CD4-positive, alpha-beta T cell (primary cell): ENCODE measurements at regions not wholly inside any gene's neighbourhood (a gene's known extent, or its start where the extent isn't known, plus 50 kb on each side); places are given as distances from the start of the nearest gene placed in this dataset.

Experiments used
- ATAC-seq: fragments of 200-7000 bp; cut with Tn5 transposase; one replicate; pipeline ENCODE4 v1.10.0; 2022; ENCODE audit warnings: mild to moderate bottlenecking; ENCODE audit not compliant: poor library complexity
- CTCF ChIA-PET: fragments of 350-600 bp; sonication (Branson Sonifier 250); formaldehyde crosslinking; loops from one replicate; lab custom pipeline; 2021; ENCODE audit warnings: antibody characterized with exemption, inconsistent platforms; lab: Charles Lee
- POLR2A ChIA-PET: fragments of 350-600 bp; sonication (Branson Sonifier 250); formaldehyde crosslinking; loops from one replicate; lab custom pipeline; 2021; ENCODE audit warnings: antibody characterized with exemption, inconsistent platforms; lab: Charles Lee
- DNase-seq, 14 experiments: peaks; one replicate each; pipeline ENCODE4 v3.0.0-alpha.2; 2013 to 2020; ENCODE audit warnings: mixed read lengths in 2 of 14
- H3K27ac ChIP-seq, 2 donors: one replicate each; pipeline versions ENCODE4 v1.5.1 to v1.7.0; 2013; ENCODE audit warnings: low read length in 2 of 2, low read depth in 1 of 2, mild to moderate bottlenecking in 1 of 2
- H3K27me3 ChIP-seq, 2 experiments: 1 replicate in 1 of 2; 2 replicates in 1 of 2; pipeline versions ENCODE4 v1.6.1 to v1.7.0; 2013; ENCODE audit warnings: low read length in 2 of 2, control low read depth in 1 of 2, mild to moderate bottlenecking in 1 of 2, moderate library complexity in 1 of 2; ENCODE audit not compliant: insufficient read depth in 2 of 2, control insufficient read depth in 1 of 2
- H3K36me3 ChIP-seq: one replicate; pipeline ENCODE4 v1.6.1; 2013; ENCODE audit warnings: low read length, control low read depth; ENCODE audit not compliant: insufficient read depth
- H3K4me1 ChIP-seq: one replicate; pipeline ENCODE4 v1.6.1; 2013; ENCODE audit warnings: low read length, control low read depth; ENCODE audit not compliant: insufficient read depth
- H3K4me3 ChIP-seq: one replicate; pipeline ENCODE4 v1.5.1; 2013; ENCODE audit warnings: mild to moderate bottlenecking, low read length, moderate library complexity
- H3K9me3 ChIP-seq, 2 experiments: 1 replicate in 1 of 2; 2 replicates in 1 of 2; pipeline versions ENCODE4 v1.6.1 to v1.7.0; 2013; ENCODE audit warnings: low read length in 2 of 2, mild to moderate bottlenecking in 2 of 2, control low read depth in 1 of 2, moderate library complexity in 1 of 2; ENCODE audit not compliant: control insufficient read depth in 1 of 2, insufficient read depth in 1 of 2
- H3K27ac Mint-ChIP-seq: one replicate; pipeline ENCODE4 v1.8.0; 2020; ENCODE audit warnings: mixed read lengths
- H3K27me3 Mint-ChIP-seq: one replicate; pipeline ENCODE4 v1.8.0; 2021; ENCODE audit warnings: mixed read lengths
- H3K36me3 Mint-ChIP-seq: one replicate; pipeline ENCODE4 v1.8.0; 2021; ENCODE audit warnings: low read depth, mixed read lengths
- H3K4me1 Mint-ChIP-seq: one replicate; pipeline ENCODE4 v1.8.0; 2021; ENCODE audit warnings: low read depth, mixed read lengths
- H3K4me3 Mint-ChIP-seq: one replicate; pipeline ENCODE4 v1.8.0; 2020; ENCODE audit warnings: mild to moderate bottlenecking, mixed read lengths
- H3K9me3 Mint-ChIP-seq: one replicate; pipeline ENCODE4 v1.8.0; 2020; ENCODE audit warnings: mixed read lengths
- intact Hi-C, 2 experiments: fragments of 100-400 bp; cut with DNase I in 1 of 2; cut with micrococcal nuclease in 1 of 2; formaldehyde crosslinking; loops; one replicate each; pipeline versions ENCODE4 v1.15.1 to v1.9.0; 2023 to 2025; cut with DNase I, micrococcal nuclease
- TF ChIP-seq, protein P1 (sequence below): fragments of 200-600 bp; IDR thresholded peaks from one replicate; pipeline ENCODE4 v1.8.0; 2022; ENCODE audit warnings: antibody characterized with exemption, mild to moderate bottlenecking

DNA sequence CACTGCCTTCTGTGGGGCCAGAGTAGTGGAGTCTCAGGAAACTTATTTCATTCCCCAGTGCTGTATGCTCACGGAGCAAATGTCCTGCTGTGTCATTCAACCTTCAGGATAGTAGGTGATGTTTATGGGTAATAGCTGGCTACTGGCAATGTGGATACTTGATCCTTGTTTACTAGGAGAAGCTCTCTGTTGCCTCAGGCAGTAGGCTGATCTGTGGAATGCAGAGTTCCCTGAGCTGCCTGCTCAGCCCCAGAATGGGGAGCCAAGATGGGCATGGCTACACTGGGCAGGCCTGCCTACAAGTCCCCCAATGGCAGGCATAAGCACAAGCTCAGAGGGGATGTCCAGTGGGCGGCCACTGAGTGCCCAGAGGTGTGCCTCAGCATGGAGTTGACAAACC, 323.1 kb upstream of the KCNN2 start:
- CTCF ChIA-PET: no interaction called here
- ATAC-seq (no peak), DNase-seq (no peak)
- Histone ChIP-seq H3K4me3 (no peak overlapping the region), H3K9me3 (no peaks in the 10 kb centered on the region), H3K36me3 (no peaks in the 10 kb centered on the region), H3K27me3 (no peaks in the 10 kb centered on the region), H3K4me1 (no peaks in the 10 kb centered on the region), H3K27ac (no peak overlapping the region)
- TF ChIP-seq, protein P1, sequence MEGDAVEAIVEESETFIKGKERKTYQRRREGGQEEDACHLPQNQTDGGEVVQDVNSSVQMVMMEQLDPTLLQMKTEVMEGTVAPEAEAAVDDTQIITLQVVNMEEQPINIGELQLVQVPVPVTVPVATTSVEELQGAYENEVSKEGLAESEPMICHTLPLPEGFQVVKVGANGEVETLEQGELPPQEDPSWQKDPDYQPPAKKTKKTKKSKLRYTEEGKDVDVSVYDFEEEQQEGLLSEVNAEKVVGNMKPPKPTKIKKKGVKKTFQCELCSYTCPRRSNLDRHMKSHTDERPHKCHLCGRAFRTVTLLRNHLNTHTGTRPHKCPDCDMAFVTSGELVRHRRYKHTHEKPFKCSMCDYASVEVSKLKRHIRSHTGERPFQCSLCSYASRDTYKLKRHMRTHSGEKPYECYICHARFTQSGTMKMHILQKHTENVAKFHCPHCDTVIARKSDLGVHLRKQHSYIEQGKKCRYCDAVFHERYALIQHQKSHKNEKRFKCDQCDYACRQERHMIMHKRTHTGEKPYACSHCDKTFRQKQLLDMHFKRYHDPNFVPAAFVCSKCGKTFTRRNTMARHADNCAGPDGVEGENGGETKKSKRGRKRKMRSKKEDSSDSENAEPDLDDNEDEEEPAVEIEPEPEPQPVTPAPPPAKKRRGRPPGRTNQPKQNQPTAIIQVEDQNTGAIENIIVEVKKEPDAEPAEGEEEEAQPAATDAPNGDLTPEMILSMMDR: no peak
- POLR2A ChIA-PET: no interaction called here
- peaks cover 13% of the 10 kb centered on the region for H3K9me3 Mint-ChIP-seq
- intact Hi-C loops: no loop called here
- no peaks in the 10 kb centered on the region for H3K27me3 Mint-ChIP-seq
- no peak overlapping the region for H3K4me3 Mint-ChIP-seq
- no peak overlapping the region for H3K27ac Mint-ChIP-seq
- H3K4me1 Mint-ChIP-seq: no peaks in the 10 kb centered on the region
- no peaks in the 10 kb centered on the region for H3K36me3 Mint-ChIP-seq

DNA sequence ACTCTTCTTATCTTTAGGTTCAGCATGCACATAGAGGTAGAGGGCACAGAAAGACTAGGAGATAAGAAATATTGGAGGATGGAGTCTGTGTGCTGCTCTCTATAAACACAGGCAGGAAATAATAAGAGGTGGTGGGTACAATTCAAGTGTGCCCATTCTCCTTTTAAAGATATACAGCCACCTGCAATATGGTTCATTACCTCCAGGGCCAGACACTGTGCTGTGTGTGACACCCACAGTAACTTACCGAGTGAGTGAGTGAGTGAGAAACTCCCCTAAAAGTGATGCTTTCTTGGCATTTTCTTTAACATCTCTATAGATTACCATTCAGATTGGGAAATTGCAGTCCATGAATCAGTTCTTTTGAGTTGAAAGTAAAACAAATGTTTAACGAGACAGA, 311.8 kb upstream of the KCNN2 start:
- POLR2A ChIA-PET: no interaction called here
- CTCF ChIA-PET: no interaction called here
- Histone ChIP-seq H3K4me1 (no peaks in the 10 kb centered on the region), H3K4me3 (no peak overlapping the region), H3K27ac (no peak overlapping the region), H3K27me3 (peaks cover 7 to 12% of the 10 kb centered on the region in 2 experiments), H3K9me3 (peaks cover 0 to under 1% of the 10 kb centered on the region in 2 experiments), H3K36me3 (no peaks in the 10 kb centered on the region)
- Mint-ChIP-seq H3K9me3 (no peaks in the 10 kb centered on the region), H3K27me3 (peaks cover 18% of the 10 kb centered on the region), H3K4me1 (no peaks in the 10 kb centered on the region), H3K27ac (no peak overlapping the region), H3K36me3 (no peaks in the 10 kb centered on the region), H3K4me3 (no peak overlapping the region)
- intact Hi-C loops: no loop called here
- no peak for DNase-seq
- TF ChIP-seq, protein P1: no peak
- no peak for ATAC-seq

DNA sequence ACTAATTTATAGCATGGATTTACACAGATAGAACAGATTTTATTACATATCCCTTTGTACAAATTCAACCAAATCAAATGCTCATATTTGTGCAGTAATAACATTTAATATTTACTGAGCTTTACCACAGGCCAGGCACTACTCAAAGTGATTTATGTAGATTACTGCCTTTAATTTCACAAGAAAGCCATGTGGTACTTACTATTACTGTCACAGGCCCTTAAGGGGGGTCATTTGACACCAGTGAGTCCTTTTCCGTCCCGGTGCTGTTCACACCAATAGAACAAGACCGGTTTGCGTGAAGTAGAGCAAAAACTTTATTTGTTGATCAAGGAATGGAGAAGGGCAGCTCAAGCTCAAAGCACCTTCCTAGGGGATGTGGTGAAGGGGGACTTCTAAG, 308.5 kb upstream of the KCNN2 start:
- no peaks in the 10 kb centered on the region for H3K4me1 ChIP-seq
- no peaks in the 10 kb centered on the region for H3K36me3 Mint-ChIP-seq
- peaks cover 43% of the 10 kb centered on the region for H3K27me3 Mint-ChIP-seq
- H3K27ac ChIP-seq: no peak overlapping the region
- H3K9me3 ChIP-seq: peaks cover 0 to 11% of the 10 kb centered on the region in 2 experiments
- ChIA-PET POLR2A (no interaction called here), CTCF (no interaction called here)
- H3K4me3 ChIP-seq: no peak overlapping the region
- ATAC-seq (no peak), DNase-seq (no peak)
- no peaks in the 10 kb centered on the region for H3K36me3 ChIP-seq
- no peak overlapping the region for H3K27ac Mint-ChIP-seq
- intact Hi-C loops: no loop called here
- TF ChIP-seq, protein P1: no peak
- no peaks in the 10 kb centered on the region for H3K4me1 Mint-ChIP-seq
- H3K4me3 Mint-ChIP-seq: no peak overlapping the region
- peaks cover 17 to 35% of the 10 kb centered on the region in 2 experiments for H3K27me3 ChIP-seq
- no peaks in the 10 kb centered on the region for H3K9me3 Mint-ChIP-seq
